GM21447 (cell line): ENCODE measurements at regions not wholly inside any gene's neighbourhood (a gene's known extent, or its start where the extent isn't known, plus 50 kb on each side); places are given as distances from the start of the nearest gene placed in this dataset.

ENCODE experiments used
- ATAC-seq: cut with Tn5 transposase; IDR thresholded peaks from one replicate; pipeline ENCODE4 v1.9.1; 2021; ENCODE audit not compliant: unreplicated experiment

DNA sequence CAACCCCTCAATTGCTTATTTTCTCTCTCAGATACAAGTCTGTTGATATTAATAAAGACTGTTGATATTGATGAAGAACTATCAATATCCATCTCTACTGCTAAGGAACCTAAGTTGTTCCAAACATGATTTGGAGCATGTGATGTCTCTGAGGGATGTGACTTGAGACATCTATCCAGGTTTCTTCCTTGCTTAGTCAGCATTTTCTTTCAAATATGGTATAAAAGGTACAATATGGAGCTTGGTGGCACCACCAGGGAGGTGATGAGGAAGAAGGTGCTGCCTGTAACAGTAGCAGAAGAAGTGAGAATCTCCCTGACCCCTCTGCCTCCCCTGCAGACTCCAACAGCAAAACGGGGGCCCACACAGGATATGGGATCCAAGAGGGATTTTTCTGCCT is 329.0 kb downstream of the MAF start:
- no peak for ATAC-seq

DNA sequence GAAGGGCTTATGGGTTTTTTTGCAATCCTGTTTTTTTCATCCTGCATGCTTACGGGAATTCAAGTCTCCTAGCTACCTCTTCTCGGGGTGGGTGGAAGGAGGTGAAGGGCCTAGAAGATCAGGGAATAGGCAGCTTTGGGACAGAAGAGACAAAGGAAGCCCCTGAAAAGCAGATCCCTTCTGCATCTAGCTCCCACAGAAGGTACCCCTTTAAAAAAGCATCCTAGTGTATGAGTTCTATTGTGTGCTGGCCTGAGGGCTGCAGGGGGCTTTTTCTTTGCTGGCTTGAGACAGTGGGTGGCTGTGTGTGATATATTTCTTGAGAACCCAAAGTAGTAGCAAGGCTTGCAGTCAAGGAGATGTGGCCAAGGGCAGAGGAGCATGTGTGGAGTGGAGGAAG is 330.5 kb downstream of the MAF start:
- no peak for ATAC-seq

DNA sequence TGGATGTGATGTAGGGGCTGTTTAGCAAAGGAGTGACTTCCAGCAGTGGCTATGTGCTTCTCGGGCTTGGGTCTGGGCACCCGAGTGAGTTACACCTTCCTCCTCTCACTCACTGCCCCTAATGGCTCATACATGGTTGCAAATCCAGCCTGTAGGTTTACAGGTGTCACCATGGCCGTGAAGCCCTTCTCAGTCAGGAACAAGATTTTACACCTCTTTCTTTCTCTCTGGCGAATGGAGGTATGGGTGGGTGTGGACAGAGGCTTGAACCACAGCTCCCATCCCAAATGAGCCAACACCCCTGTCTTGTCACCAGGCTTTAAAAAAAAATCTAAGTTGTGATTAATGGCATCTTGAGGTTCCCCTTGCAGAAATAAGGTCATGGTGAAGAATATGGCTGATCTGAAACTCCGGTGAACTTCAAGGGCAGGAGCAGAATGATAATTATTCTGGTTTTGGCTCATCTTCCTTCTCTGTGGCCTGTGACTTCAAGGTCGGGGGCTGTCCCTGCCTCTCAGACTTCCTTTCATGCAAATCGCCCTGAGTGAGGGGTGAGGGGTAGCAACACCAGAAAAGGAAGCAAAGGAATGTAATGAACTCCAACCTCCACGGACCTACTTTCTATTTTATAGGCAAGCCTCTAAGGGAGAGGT is 331.2 kb downstream of the MAF start:
- peak; percentile 99 for ATAC-seq

GRCh38 chr16:79267781-79268180 is 332.8 kb downstream of the MAF start:
- ATAC-seq = no peak

DNA sequence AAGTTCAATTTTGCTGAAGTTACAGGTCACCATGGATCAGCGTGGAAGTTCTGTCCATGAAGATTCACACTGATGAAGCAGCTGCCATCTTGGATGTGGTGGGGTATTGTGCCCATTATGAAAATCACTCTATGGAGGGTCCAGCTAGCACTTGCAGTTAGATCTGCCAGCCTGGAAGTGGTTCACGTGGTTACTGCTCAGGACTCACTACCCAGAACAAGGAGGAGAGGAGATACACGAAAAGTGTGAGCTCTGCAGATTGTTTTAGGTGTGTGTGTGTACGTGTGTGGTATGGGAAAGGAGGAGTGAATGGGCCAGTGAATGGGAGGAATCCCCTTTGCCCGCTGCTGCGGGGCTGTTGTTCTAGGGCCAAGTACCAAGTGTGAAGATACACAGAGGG is 333.4 kb downstream of the MAF start:
- ATAC-seq = no peak

GRCh38 chr16:79265701-79266100 is 334.8 kb downstream of the MAF start:
- no peak for ATAC-seq

DNA sequence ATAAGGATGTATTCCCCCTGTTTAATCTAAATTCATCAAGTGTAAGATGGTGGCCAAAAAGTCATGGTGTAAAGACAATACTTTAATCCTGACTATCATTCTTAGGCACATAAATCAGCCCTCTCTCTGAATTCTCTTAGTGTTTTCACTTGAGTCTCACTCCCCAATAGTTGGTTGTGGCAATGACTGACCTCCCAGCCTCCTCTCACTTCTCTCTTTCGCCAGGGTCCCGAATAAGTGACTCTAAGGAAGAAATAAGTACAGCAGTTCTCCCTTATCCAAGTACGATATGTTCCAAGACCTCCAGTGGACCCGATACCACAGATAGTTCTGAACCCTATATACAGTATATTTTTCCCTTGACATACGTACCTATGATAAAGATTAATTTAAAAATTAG is 335.3 kb downstream of the MAF start:
- no peak for ATAC-seq

DNA sequence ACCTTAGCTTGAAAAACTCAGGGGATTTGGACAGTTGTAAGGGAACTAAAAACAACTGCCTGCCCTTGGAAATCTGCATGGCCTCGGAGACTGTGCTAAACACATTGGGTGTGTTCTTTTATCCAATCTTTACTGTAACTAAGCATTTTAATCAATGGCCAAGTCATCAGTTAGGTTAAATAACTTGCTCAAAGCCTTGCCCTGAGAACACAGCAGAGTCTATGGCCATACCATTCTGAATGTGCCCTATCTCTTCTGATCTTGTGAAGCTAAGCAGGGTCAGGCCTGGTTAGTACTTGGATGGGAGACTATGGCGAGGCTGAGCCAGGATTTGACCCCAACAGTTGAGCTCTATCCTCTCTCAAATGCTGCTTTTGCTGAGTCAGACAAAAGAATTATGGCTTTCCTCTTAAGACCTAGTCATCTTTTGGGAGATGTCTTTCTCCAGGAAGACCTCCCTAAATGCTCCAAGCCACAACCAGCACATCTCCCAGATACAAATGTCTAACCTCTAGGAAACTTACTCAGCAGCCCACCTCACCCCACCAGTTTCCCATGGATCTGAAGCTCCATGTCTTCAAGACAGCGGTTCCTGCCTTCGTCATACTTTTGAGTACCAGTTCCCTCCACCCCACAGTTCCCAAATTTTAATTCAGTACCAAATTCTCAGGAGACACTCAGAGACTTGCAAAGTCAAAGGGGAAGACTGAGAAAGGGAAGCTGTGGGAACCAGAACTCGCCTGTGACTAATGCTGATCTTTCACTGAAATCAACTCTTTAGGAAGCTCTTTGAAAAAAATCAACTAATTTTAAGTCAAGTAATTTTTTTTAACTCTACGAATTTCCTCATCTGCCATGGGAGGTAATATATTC is 336.1 kb downstream of the MAF start:
- no peak for ATAC-seq

GRCh38 chr16:79263425-79263824 is 337.1 kb downstream of the MAF start:
- no peak for ATAC-seq
